BLaER1 (cell line): ENCODE measurements at regions not wholly inside any gene's neighbourhood (a gene's known extent, or its start where the extent isn't known, plus 50 kb on each side); places are given as distances from the start of the nearest gene placed in this dataset.

Experiments used
- H3K27ac ChIP-seq: shearing (Covaris generic); formaldehyde crosslinking; 2 replicates; pipeline ENCODE4 v1.8.1; 2022
- H3K27me3 ChIP-seq: shearing (Covaris generic); formaldehyde crosslinking; 2 replicates; pipeline ENCODE4 v1.8.1; 2022
- H3K36me3 ChIP-seq: shearing (Covaris generic); formaldehyde crosslinking; 2 replicates; pipeline ENCODE4 v1.8.1; 2022
- H3K4me1 ChIP-seq: shearing (Covaris generic); formaldehyde crosslinking; 2 replicates; pipeline ENCODE4 v1.8.1; 2022
- H3K4me2 ChIP-seq: shearing (Covaris generic); formaldehyde crosslinking; 2 replicates; pipeline ENCODE4 v1.8.1; 2022
- H3K4me3 ChIP-seq: shearing (Covaris generic); formaldehyde crosslinking; 2 replicates; pipeline ENCODE4 v1.8.1; 2022
- H3K9ac ChIP-seq: shearing (Covaris generic); formaldehyde crosslinking; 2 replicates; pipeline ENCODE4 v1.8.1; 2022
- H3K9me3 ChIP-seq: shearing (Covaris generic); formaldehyde crosslinking; 2 replicates; pipeline ENCODE4 v1.8.1; 2022
- H4K20me1 ChIP-seq: shearing (Covaris generic); formaldehyde crosslinking; 2 replicates; pipeline ENCODE4 v1.8.1; 2022
- Cebpa-rat ChIP-seq: shearing (Covaris generic); IDR thresholded peaks from 2 replicates; pipeline ENCODE4 v1.8.1; 2022

GRCh38 chr2:16591370-16591933 lies 74.2 kb downstream of the CYRIA start:
- no peak overlapping the region for H3K27ac ChIP-seq
- no peak overlapping the region for H3K9ac ChIP-seq
- no peaks in the 10 kb centered on the region; the same call in 1 of the 2 replicates for H3K36me3 ChIP-seq
- H3K4me2 ChIP-seq: peak overlapping the region; percentile 66
- H4K20me1 ChIP-seq: no peaks in the 10 kb centered on the region
- H3K27me3 ChIP-seq: no peaks in the 10 kb centered on the region
- no peak for TF ChIP-seq Cebpa-rat
- H3K4me1 ChIP-seq: peaks cover 19% of the 10 kb centered on the region
- H3K9me3 ChIP-seq: no peaks in the 10 kb centered on the region
- H3K4me3 ChIP-seq: no peak overlapping the region

GRCh38 chr2:16589465-16589864 lies 76.2 kb downstream of the CYRIA start:
- no peak overlapping the region for H3K4me2 ChIP-seq
- no peak overlapping the region for H3K4me3 ChIP-seq
- H3K4me1 ChIP-seq: peaks cover 19% of the 10 kb centered on the region
- no peaks in the 10 kb centered on the region; the same call in 1 of the 2 replicates for H3K36me3 ChIP-seq
- H3K9ac ChIP-seq: no peak overlapping the region
- TF ChIP-seq Cebpa-rat: no peak
- no peak overlapping the region for H3K27ac ChIP-seq
- no peaks in the 10 kb centered on the region for H3K9me3 ChIP-seq
- H4K20me1 ChIP-seq: no peaks in the 10 kb centered on the region
- no peaks in the 10 kb centered on the region for H3K27me3 ChIP-seq

GRCh38 chr2:16588565-16588964 lies 77.1 kb downstream of the CYRIA start:
- no peaks in the 10 kb centered on the region for H4K20me1 ChIP-seq
- H3K27ac ChIP-seq: no peak overlapping the region
- TF ChIP-seq Cebpa-rat: no peak
- peaks cover 19% of the 10 kb centered on the region for H3K4me1 ChIP-seq
- H3K9me3 ChIP-seq: no peaks in the 10 kb centered on the region
- no peak overlapping the region for H3K9ac ChIP-seq
- H3K27me3 ChIP-seq: no peaks in the 10 kb centered on the region
- no peak overlapping the region for H3K4me3 ChIP-seq
- no peak overlapping the region for H3K4me2 ChIP-seq
- no peaks in the 10 kb centered on the region; the same call in 1 of the 2 replicates for H3K36me3 ChIP-seq

- Histone ChIP-seq H3K36me3 (no peaks in the 10 kb centered on the region; the same call in 1 of the 2 replicates), H3K27me3 (no peaks in the 10 kb centered on the region), H3K4me1 (peaks cover 19% of the 10 kb centered on the region), H3K27ac (no peak overlapping the region), H3K9me3 (no peaks in the 10 kb centered on the region), H3K9ac (no peak overlapping the region), H4K20me1 (no peaks in the 10 kb centered on the region), H3K4me3 (no peak overlapping the region), H3K4me2 (no peak overlapping the region)
- TF ChIP-seq Cebpa-rat: no peak
Observed at GRCh38 chr2:16587601-16588000, 78.0 kb downstream of the CYRIA start.

GRCh38 chr2:16584824-16585540 lies 80.7 kb downstream of the CYRIA start:
- Histone ChIP-seq H3K9ac (no peak overlapping the region), H3K4me1 (no peaks in the 10 kb centered on the region), H3K4me3 (no peak overlapping the region), H3K4me2 (no peak overlapping the region), H3K27me3 (no peaks in the 10 kb centered on the region), H3K9me3 (no peaks in the 10 kb centered on the region), H3K27ac (no peak overlapping the region), H3K36me3 (no peaks in the 10 kb centered on the region; the same call in 1 of the 2 replicates), H4K20me1 (no peaks in the 10 kb centered on the region)
- no peak for TF ChIP-seq Cebpa-rat

GRCh38 chr2:16584084-16584483 lies 81.5 kb downstream of the CYRIA start:
- Histone ChIP-seq H3K9me3 (no peaks in the 10 kb centered on the region), H3K27me3 (no peaks in the 10 kb centered on the region), H4K20me1 (no peaks in the 10 kb centered on the region), H3K27ac (no peak overlapping the region), H3K4me2 (no peak overlapping the region), H3K4me1 (no peaks in the 10 kb centered on the region), H3K4me3 (no peak overlapping the region), H3K36me3 (no peaks in the 10 kb centered on the region; the same call in 1 of the 2 replicates), H3K9ac (no peak overlapping the region)
- no peak for TF ChIP-seq Cebpa-rat

GRCh38 chr2:16581241-16581640 lies 84.4 kb downstream of the CYRIA start:
- no peaks in the 10 kb centered on the region for H3K27me3 ChIP-seq
- no peak overlapping the region for H3K4me3 ChIP-seq
- H3K9me3 ChIP-seq: no peaks in the 10 kb centered on the region
- no peaks in the 10 kb centered on the region for H3K36me3 ChIP-seq
- H3K4me1 ChIP-seq: no peaks in the 10 kb centered on the region
- H3K9ac ChIP-seq: no peak overlapping the region
- no peaks in the 10 kb centered on the region for H4K20me1 ChIP-seq
- TF ChIP-seq Cebpa-rat: no peak
- no peak overlapping the region for H3K4me2 ChIP-seq
- H3K27ac ChIP-seq: no peak overlapping the region

- TF ChIP-seq Cebpa-rat: no peak
- Histone ChIP-seq H3K9ac (no peak overlapping the region), H3K27me3 (no peaks in the 10 kb centered on the region), H3K4me2 (no peak overlapping the region), H3K9me3 (peaks cover 26% of the 10 kb centered on the region), H3K27ac (no peak overlapping the region), H3K4me3 (no peak overlapping the region), H4K20me1 (no peaks in the 10 kb centered on the region), H3K4me1 (no peaks in the 10 kb centered on the region), H3K36me3 (peaks cover 18% of the 10 kb centered on the region)
Observed at GRCh38 chr2:16578081-16578480, 87.6 kb downstream of the CYRIA start.

GRCh38 chr2:16570516-16570915 lies 95.1 kb downstream of the CYRIA start:
- Histone ChIP-seq H3K27ac (no peak overlapping the region), H3K4me3 (no peak overlapping the region), H3K27me3 (no peaks in the 10 kb centered on the region), H3K4me1 (peaks cover 16% of the 10 kb centered on the region), H3K9me3 (peaks cover 22% of the 10 kb centered on the region), H3K4me2 (no peak overlapping the region), H4K20me1 (no peaks in the 10 kb centered on the region), H3K36me3 (peaks cover 21% of the 10 kb centered on the region), H3K9ac (no peak overlapping the region)
- TF ChIP-seq Cebpa-rat: no peak

GRCh38 chr2:16568998-16569784 lies 96.4 kb downstream of the CYRIA start:
- Histone ChIP-seq H3K9ac (no peak overlapping the region), H3K4me2 (peak overlapping the region; percentile 56), H3K36me3 (peaks cover 15% of the 10 kb centered on the region), H3K27ac (no peak overlapping the region), H4K20me1 (no peaks in the 10 kb centered on the region), H3K27me3 (no peaks in the 10 kb centered on the region), H3K4me3 (no peak overlapping the region), H3K9me3 (peaks cover 9% of the 10 kb centered on the region), H3K4me1 (peaks cover 16% of the 10 kb centered on the region)
- no peak for TF ChIP-seq Cebpa-rat
